Suppressor macrophage treated with lipopolysaccharide for 1 hour (primary cell): ENCODE measurements at regions not wholly inside any gene's neighbourhood (a gene's known extent, or its start where the extent isn't known, plus 50 kb on each side); places are given as distances from the start of the nearest gene placed in this dataset.
"Not testable (repeated sequence)": the region's sequence is repeated elsewhere in the genome, so short reads cannot be mapped to it uniquely, and the experiment has no call there.

Experiments
- DNase-seq, 3 donors: peaks; one replicate each; pipeline ENCODE4 v3.0.0-alpha.2; 2020 to 2022

DNA sequence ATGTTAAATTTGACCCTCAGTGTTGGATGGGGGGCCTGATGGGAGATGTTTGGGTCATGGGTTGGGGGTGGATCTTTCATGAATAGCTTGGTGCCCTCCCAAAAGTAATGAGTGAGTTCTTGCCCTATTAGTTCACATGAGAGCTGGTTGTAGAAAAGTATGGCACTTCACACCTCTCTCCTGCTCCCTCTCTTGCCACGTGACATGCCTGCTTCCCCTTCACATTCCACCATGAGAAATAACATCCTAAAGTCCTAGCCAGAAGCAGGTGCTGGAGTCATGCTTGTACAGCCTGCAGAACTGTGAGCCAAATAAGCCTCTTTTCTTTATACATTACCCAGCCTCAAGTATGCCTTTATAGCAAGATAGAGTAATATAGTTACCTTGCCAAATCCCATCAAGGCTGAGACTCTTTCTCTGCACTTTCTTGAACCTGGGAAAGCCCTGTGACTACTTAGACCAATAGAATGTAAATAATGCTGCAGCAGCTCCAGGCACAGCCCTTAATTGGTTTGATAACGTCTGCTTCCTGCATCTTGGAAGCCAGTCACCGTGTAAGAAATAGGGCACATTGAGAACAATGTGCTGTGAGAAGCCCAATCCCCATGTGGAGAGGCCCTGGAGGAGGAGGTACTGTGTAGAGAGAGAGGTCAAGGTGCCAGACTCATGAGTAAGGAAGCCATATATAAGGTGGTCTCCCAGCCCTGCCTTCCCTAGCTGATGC, 88.0 kb upstream of the NAMPT start:
- no peak for DNase-seq

DNA sequence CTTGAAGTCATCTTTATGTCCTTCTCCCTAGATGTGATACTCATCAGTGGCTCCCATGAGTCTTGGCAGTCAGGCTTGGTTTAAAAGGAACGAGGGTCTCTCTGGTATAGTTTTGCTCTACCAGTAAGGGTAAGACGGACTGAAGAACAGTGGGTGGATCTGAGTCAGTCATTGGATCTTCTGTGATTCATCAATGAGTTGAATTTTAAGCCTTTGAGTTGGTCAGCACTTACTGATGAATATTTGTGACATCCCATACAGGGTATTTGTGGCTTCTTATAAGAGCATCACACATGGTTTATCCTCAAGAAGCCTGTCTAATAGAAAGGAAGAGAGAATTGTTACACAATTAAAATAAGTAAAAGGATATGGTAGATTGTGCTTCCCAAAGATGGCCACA, 87.3 kb upstream of the NAMPT start:
- DNase-seq = peak in 2 of 3 donors; percentile 52 to 57

DNA sequence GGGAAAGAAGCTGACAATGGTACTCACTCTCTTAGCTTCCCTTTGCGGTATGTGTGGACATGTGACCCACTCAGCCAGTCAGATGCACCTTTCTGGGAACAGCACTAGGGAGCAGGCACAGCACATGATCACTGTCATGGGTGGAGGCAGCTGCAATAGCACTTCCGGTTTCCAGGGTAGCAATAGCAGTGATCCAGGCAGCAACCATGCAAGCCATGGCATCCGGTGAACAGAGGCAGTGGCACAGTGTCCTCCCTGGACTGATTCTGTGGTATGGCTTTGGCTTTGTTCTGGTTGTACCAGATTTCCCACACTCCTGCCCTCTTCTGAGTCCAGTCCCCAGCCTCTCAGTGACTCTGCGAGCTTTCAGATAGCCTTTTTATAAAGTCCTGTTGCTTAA, 86.8 kb upstream of the NAMPT start:
- DNase-seq = peak; percentile 52 to 66 (median 64)

DNA sequence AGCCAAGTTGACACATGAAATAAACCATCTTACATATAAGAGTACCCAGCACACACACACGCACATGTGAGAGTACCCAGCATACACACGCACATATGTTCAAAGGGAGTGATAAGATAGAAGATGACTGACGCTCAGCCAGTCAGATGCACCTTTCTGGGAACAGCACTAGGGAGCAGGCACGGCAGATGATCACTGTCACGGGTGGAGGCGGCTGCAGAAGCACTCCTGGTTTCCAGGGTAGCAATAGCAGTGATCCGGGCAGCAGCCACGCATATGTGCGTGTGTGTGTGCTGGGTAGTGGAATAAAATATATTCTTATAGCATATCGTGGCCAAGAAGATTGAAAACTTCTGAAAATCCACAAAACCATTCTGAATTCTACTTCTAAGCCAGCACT, 85.8 kb upstream of the NAMPT start:
- no peak for DNase-seq

DNA sequence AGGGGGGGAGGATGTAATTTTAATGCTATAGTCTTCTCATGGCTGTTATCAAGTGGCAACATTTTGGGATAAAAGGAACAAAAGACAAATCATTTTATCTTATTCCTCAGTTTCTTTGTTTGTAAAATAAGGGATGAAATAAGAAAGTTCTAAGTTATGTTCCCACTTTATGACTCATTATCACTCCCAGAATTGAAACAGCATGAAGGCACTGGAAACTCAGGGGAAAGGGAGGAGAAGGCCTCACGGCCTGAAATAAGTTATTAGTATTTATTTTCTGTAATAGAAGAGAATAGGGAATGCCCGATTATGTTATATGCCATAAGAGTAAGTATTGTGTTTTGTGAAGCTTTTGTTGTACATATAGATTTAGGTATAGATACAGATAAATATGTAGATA, 85.0 kb upstream of the NAMPT start:
- no peak for DNase-seq

DNA sequence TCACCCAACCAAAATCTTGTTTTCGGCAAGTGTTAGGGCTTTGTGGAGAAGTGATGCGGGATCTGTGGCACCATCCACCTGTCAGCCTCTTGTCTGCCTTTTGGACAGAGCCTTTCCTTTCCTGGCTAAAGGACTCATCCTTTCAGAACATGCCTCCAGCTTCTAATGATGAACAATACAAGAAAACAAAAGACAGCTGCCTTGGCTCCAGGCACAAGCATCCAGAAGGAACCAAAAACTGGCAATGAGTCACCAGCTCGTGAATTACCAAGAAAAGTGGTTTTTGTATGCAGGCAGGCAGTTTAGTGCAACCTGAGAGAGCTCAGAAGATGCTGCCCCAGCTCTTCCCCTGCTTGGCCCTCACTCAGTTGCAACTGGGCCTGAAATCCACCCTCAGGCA, 84.6 kb upstream of the NAMPT start:
- peak; percentile 56 to 68 (median 65) for DNase-seq

DNA sequence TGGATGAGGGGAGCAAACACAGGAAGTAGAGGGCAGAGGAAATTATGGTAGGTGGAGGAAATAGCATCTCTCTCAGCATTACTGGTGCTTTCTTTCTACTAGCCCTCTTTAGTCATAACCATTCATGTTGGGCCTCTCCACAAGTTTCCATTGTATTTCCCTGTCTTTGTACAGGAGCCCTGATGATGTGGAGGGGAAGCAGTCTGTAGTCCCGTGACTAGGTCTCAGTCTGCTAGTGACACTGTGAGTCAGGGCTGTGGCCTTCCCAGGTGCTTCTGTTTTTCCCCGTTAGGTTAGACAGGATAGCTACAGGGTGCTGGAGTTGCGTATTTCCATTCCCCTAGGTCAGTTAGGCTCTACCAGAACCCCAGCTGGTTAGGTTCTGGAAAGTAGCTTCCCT, 82.9 kb upstream of the NAMPT start:
- DNase-seq = peak; percentile 59 to 76 (median 70)

DNA sequence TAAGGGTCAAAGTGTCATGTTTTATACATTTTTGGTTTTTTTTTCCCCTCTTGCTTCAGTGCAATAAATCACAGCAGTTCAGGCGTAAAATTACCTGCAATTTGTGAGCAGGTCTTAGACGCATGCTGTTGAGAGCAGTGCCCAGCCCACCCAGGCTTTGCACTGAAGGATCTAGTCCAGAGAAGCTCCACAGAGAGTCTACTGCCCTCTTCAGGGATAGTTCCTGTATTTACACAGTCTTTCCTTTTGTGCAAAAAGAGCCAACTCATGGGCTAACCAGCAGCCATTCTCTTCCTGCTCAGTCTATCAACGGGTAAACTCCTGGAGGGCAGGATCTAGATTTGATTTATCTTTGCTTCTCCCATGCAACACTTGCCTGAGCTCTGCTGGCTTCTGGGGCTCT, 82.2 kb upstream of the NAMPT start:
- DNase-seq = peak; percentile 57

DNA sequence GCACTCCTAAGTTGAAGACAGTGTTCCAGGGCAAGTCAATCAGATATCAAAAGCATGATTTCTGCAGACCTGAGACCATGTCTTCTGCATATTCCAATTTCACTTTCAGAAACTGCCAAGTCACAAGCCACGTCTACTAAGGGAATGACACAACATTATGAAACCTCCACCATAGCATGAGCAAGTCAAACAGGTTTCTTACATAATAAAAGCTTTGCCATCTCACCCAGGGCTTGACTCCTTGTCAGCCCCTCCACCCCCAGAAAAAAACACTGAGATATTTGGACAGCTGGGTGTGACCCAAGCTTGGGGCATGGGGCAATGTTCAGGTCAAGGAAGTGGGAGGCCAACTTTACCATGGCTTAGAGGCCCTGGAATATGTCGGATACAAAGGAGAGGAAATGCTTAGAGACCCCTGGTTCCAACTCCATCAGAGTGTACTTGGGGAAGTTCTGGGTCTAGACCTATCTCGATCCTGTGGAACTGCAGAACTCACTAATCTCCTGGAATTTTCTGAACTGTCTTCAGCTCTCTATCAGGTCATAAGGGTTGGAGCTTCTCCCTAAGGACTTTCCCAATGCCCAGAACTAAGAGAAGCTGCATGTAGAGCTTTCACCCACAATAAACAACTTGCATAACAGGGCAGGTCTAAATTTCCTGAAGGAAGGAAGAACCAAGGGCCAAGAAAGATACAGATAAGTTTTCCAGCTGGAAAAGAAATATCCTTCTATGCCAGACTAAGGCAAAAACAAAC, 80.6 kb upstream of the NAMPT start:
- DNase-seq = peak; percentile 83 to 93 (median 91)

DNA sequence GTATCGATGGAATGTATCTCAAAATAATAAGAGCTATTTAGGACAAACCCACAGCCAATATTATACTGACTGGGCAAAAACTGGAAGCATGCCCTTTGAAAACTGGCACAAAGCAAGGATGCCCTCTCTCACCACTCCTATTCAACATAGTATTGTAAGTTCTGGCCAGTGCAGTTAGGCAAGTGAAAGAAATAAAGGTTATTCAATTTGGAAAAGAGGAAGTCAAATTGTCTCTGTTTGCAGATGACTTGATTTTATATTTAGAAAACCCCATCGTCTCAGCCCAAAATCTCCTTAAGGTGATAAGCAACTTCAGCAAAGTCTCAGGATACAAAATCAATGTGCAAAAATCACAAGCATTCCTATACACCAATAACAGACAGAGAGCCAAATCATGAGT, 77.7 kb upstream of the NAMPT start:
- DNase-seq = not testable (repeated sequence)

DNA sequence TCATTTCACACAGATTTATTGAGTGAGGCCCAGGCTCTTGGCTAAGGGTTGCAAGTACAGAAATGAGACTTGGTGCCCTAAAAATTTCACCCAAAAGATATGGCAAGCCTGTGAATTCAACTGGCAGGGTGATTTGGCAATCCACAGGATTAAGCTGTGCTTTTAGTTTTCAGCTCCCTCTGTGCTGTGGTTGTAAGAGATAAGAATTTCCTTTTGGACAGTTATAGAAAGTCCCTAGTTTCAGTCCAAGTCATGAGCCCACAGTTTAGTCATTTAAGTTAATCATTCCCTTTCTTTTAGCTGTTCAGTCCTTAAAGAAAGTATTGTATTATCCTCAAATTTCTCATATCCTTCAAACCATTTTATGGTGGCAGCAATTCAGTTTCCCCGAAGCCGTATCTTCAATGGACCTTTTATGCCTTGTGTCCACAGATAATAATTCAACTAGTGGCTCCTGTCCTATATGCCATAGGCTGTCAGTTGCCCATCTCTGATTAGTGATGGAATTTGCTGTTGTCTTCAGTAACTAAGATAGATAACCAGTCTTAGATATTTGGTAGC, 73.4 kb upstream of the NAMPT start:
- DNase-seq = peak; percentile 64 to 88 (median 80)

DNA sequence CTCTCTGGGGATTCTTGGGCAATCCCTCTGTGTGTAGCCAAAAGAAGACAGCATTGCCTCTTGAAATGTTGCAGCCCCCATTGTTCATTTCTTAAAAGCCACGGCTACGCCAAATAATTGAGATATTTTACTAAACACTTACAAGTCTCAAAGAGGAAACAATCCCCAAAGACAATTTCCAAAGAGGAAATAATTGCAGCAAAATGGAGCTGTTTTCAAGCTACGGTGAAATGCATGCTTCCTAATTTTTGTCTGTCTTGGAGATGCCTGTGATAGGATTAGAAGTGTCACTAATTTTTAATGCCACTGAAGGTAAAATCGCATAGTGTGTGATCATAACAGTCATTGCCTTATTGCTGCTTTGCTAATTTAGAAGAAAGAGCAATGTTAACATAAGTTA, 72.9 kb upstream of the NAMPT start:
- peak in 2 of 3 donors; percentile 41 to 54 for DNase-seq

DNA sequence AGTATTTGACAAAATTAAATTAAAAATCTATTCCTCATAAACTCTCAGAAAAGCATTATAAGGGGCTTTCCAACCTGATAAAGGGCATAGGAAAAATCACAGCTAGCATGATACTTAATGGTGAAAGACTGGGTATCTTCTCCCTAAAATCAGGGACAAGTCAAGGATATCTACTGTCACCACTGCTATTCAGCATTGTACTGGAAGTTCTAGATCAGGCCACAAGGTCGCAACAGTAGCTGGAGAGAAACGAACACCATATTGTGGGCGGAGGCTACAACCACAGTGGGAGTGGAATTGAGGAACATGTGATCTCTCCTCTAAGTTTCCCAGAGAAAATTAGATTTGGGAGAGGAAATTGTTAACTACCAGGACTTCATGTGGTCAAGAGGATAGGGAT, 70.0 kb upstream of the NAMPT start:
- DNase-seq = peak in 2 of 3 donors; percentile 40 to 50

DNA sequence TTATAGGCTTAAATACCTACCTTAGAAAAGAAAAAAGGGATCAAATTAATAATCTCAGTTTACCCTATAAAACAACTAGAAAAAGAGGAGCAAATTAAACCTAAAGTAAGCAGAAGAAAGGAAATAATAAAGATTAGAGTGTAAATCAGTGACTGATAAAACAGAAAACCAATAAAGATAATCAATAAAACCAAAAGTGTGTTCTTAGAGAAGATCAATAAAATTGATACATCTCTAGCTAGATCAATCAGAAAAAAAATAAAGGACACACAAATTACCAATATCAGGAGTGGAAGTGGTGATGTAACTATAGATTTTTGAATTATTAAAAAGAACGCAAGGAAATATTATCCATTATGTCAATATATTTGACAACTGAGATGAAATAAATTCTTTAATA, 69.2 kb upstream of the NAMPT start:
- DNase-seq = no peak

DNA sequence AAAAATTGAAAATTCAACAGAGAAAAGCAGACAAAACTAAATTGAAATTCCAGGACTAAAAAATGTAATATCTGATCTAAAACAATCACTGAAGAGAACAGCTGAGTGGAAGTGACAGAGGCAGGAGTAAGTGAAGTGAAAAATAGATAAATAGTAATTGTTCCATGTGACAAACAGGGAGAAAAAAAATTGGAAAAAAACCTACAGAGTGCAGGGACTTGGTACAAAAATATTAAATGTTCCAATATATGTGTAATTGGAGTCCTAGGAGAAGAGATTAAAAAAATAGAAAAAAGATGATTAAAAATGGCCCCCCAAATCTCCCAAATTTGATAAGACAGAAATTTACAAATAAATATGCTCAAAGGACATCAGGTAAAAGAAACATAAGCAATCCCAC, 63.4 kb upstream of the NAMPT start:
- no peak for DNase-seq

DNA sequence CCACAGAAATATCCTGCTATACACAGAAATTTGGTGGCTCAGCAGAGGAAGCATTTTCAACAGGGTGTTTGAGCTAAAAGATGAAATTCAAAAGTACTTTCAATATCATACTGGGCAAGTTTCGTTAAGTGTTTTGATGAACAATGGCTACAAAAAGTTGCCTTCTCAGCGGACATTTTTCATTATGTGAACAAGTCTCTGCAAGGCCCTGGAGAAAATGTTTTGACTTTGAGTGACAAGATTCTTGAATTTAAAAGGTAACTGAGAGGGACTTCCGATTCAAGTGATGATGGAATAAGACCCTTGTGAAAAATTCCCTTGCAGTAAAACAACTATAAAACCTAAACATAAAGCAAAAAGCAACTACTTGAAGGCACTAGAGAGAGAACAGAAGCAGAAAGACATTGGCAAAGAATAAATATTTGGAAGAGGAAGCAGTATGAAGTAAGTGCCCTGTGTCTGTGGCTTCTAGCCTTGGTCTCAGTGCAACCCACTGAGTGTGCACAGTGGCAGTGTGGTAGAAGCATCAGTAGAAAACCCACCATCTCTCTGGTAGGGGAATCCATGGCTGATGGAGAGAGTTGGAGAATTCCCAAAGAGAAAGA, 62.5 kb upstream of the NAMPT start:
- DNase-seq = peak; percentile 68 to 81 (median 77)

DNA sequence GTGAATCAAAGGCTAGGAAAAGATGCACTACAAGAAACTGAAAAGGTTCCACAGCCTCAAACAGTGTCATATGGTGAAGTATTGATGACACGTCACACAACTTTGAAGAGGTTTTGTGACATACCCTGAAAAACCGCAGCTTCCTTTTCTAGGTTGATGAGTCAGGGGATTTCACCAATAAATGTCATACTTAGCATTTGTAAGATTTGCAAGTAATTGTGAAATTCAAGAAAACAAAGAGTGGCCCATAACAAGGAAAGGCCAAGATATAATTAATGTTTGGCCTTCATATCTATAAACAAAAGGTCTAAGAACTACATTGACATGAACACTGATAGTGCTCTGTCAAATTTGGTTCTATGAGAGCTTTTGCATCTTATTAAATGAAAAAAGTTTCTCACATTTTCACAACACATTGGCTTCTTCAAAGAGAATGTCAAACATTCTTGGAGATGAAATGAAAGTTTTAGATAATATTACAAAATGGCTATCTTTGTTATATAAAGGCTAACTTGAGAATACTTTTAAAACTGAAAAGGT, 62.0 kb upstream of the NAMPT start:
- peak; percentile 86 to 99 (median 99) for DNase-seq

DNA sequence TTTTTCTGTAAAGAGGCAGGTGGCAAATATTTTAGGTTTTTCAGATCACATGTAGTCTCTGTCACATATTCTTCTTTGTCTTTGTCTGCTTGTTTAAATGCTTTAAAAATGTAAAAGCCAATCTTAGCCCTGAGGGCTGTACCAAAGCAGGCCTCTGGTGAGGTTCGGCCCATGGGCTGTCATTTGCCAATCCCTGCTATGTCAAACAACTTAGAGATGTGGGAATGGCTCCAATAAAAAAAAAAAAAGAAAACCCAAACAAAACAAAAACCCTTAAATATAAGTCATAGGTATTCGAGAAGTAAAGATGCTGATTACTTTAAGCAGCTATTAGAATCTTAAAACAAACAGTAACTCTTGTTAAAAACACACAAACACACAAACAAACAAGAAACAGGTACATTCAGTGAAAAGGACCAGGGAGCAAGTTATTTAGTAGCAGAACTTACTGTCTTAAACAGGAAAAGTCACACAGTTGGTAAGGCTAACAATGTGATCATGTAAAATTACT, 61.4 kb upstream of the NAMPT start:
- no peak for DNase-seq

DNA sequence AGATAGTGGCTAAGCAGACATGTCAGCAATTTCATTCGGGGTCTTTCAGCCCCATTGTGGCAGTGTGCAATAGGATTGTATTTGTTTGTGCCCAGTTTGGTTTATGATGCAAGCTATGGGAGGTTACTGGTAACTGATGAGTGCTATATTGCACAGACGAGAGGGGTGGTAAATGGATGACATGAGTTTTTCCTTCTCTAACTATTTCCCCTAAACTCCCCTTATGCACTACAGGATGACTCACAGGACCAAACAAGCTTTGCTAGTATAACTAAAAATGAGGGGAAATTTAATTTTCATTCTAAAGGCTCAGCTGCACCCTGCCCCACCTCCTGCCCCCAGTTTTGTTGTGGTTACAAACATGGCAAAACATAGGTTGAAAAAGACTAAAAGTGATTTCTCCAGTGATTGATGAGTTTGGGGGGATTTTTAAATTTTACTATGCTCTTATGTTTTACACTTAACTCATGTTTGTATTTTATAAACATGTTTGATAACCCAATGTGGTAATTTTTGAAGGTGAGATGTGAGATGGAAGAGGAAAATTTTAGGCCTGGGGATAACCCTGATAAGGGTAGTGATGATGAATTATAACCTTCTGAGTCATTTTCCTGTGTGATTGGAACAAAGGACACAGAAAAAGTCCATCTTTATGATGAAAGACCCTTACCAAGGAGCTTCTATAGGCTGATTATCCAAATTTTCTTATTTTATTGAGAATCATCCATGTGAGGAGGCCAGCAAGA, 60.8 kb upstream of the NAMPT start:
- DNase-seq = peak; percentile 88 to 98 (median 96)

DNA sequence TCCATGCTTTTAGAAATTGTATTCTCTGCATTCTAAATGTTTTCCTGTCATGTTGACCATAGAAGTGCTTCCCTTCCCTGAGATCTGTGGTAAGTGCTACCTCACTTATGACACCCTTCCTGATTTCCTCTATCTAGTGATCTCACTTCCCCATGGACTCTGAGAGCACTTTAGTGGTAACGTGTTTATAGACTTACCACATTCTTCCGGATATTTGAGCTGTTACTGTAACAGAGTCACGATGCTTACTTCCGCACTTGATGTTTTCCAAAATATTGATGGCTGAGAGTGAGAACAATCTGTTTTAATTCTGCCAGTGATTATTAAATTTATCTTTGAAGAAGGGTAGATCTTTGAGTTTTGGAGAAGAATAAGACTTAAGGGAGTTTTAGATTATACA, 60.1 kb upstream of the NAMPT start:
- DNase-seq = peak; percentile 83 to 98 (median 95)

DNA sequence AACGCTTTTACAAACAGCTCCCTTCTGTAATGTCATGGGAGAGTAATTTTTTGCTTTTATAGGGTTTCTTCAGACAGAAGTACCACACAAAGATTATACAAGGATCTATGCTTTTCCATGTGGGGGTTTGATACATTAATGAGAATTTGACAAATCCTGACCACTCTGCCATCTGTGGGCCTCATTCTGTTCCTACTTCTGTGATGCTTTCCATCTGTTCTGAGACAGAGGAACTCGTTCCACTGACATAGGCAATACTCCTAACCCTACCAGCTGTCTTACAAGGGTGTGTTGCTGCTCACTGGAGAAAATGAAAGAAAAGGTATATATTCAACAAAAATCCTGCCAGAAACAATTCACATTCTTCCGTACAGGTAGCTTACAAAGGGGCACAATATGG, 59.4 kb upstream of the NAMPT start:
- DNase-seq = peak in 1 of 3 donors; percentile 29

DNA sequence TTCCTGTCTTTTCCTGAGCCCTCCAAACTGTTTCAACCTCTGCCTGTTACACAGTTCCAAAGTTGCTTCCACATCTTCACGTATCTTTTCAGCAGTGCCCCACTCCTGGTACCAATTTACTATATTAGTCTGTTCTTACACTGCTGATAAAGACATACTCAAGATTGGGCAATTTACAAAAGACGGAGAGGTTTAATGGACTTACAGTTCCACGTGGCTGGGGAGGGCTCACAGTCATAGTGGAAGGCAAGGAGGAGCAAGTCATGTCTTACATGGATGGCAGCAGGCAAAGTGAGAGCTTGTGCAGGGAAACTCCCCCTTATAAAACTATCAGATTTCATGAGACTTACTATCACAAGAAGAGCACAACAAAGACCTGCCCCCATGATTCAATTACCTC, 57.3 kb upstream of the NAMPT start:
- not testable (repeated sequence) for DNase-seq
